ENCODE measurements at regions not wholly inside any gene's neighbourhood (a gene's known extent, or its start where the extent isn't known, plus 50 kb on each side); places are given as distances from the start of the nearest gene placed in this dataset.

DNA sequence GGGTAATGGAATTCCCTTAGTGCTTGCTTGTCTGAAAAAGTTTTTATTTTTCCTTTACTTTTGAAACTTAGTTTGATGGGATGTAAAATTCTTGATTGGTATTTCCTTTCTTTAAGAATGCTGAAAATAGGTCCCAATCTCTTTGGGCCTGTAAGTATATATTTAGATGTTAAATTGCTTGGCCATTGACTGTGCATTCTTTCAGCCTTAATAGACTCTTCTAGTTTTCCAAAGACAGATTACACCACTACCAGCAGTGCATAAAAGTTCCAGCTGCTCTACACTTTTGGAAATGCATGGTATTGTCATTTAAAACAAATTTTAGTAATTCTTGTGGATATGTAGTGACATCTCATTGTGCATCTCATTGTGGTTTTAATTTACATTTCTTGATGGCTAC, 464.8 kb upstream of the USP24 start:
- no peak for TF ChIP-seq POLR2A (IDR thresholded peaks at IDR 0.05)
- TF ChIP-seq, protein P1, sequence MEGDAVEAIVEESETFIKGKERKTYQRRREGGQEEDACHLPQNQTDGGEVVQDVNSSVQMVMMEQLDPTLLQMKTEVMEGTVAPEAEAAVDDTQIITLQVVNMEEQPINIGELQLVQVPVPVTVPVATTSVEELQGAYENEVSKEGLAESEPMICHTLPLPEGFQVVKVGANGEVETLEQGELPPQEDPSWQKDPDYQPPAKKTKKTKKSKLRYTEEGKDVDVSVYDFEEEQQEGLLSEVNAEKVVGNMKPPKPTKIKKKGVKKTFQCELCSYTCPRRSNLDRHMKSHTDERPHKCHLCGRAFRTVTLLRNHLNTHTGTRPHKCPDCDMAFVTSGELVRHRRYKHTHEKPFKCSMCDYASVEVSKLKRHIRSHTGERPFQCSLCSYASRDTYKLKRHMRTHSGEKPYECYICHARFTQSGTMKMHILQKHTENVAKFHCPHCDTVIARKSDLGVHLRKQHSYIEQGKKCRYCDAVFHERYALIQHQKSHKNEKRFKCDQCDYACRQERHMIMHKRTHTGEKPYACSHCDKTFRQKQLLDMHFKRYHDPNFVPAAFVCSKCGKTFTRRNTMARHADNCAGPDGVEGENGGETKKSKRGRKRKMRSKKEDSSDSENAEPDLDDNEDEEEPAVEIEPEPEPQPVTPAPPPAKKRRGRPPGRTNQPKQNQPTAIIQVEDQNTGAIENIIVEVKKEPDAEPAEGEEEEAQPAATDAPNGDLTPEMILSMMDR (IDR thresholded peaks at IDR 0.05), result no peak

All from prostate gland (tissue), 2 donors.